ENCODE measurements at regions not wholly inside any gene's neighbourhood (a gene's known extent, or its start where the extent isn't known, plus 50 kb on each side); places are given as distances from the start of the nearest gene placed in this dataset.

DNA sequence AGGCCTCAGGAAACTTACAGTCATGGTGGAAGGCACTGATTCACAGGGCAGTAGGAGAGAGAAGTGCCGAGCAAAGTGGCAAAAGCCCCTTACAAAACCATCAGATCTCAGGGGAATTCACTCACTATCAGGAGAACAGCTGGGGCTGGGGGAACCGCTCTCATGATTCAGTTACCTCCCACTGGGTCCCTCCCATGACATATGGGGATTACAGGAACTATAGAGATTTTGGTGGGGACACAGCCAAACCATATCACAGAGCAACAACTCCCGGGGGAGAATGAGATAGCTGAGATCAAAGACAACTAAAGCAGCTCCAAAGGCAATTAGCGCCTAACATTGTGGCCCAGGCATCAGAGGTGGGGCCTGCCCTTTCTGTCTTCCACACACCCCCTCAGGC, 85.4 kb upstream of the VOPP1 start (continued):
- TF ChIP-seq, protein P1, sequence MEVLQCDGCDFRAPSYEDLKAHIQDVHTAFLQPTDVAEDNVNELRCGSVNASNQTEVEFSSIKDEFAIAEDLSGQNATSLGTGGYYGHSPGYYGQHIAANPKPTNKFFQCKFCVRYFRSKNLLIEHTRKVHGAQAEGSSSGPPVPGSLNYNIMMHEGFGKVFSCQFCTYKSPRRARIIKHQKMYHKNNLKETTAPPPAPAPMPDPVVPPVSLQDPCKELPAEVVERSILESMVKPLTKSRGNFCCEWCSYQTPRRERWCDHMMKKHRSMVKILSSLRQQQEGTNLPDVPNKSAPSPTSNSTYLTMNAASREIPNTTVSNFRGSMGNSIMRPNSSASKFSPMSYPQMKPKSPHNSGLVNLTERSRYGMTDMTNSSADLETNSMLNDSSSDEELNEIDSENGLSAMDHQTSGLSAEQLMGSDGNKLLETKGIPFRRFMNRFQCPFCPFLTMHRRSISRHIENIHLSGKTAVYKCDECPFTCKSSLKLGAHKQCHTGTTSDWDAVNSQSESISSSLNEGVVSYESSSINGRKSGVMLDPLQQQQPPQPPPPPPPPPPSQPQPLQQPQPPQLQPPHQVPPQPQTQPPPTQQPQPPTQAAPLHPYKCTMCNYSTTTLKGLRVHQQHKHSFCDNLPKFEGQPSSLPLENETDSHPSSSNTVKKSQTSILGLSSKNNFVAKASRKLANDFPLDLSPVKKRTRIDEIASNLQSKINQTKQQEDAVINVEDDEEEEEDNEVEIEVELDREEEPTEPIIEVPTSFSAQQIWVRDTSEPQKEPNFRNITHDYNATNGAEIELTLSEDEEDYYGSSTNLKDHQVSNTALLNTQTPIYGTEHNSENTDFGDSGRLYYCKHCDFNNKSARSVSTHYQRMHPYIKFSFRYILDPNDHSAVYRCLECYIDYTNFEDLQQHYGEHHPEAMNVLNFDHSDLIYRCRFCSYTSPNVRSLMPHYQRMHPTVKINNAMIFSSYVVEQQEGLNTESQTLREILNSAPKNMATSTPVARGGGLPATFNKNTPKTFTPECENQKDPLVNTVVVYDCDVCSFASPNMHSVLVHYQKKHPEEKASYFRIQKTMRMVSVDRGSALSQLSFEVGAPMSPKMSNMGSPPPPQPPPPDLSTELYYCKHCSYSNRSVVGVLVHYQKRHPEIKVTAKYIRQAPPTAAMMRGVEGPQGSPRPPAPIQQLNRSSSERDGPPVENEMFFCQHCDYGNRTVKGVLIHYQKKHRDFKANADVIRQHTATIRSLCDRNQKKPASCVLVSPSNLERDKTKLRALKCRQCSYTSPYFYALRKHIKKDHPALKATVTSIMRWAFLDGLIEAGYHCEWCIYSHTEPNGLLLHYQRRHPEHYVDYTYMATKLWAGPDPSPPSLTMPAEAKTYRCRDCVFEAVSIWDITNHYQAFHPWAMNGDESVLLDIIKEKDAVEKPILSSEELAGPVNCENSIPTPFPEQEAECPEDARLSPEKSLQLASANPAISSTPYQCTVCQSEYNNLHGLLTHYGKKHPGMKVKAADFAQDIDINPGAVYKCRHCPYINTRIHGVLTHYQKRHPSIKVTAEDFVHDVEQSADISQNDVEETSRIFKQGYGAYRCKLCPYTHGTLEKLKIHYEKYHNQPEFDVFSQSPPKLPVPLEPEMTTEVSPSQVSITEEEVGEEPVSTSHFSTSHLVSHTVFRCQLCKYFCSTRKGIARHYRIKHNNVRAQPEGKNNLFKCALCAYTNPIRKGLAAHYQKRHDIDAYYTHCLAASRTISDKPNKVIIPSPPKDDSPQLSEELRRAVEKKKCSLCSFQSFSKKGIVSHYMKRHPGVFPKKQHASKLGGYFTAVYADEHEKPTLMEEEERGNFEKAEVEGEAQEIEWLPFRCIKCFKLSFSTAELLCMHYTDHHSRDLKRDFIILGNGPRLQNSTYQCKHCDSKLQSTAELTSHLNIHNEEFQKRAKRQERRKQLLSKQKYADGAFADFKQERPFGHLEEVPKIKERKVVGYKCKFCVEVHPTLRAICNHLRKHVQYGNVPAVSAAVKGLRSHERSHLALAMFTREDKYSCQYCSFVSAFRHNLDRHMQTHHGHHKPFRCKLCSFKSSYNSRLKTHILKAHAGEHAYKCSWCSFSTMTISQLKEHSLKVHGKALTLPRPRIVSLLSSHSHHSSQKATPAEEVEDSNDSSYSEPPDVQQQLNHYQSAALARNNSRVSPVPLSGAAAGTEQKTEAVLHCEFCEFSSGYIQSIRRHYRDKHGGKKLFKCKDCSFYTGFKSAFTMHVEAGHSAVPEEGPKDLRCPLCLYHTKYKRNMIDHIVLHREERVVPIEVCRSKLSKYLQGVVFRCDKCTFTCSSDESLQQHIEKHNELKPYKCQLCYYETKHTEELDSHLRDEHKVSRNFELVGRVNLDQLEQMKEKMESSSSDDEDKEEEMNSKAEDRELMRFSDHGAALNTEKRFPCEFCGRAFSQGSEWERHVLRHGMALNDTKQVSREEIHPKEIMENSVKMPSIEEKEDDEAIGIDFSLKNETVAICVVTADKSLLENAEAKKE (CRISPR knock-in tag; IDR thresholded peaks at IDR 0.05), result no peak
- TF ChIP-seq, protein P2, sequence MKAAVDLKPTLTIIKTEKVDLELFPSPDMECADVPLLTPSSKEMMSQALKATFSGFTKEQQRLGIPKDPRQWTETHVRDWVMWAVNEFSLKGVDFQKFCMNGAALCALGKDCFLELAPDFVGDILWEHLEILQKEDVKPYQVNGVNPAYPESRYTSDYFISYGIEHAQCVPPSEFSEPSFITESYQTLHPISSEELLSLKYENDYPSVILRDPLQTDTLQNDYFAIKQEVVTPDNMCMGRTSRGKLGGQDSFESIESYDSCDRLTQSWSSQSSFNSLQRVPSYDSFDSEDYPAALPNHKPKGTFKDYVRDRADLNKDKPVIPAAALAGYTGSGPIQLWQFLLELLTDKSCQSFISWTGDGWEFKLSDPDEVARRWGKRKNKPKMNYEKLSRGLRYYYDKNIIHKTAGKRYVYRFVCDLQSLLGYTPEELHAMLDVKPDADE (IDR thresholded peaks at IDR 0.05), result no peak
- TF ChIP-seq EZH2phosphoT487 (IDR thresholded peaks at IDR 0.05; ENCODE audit: unreplicated experiment) (no peak), NANOG (IDR thresholded peaks at IDR 0.05; ENCODE audit: borderline replicate concordance) (no peak)

DNA sequence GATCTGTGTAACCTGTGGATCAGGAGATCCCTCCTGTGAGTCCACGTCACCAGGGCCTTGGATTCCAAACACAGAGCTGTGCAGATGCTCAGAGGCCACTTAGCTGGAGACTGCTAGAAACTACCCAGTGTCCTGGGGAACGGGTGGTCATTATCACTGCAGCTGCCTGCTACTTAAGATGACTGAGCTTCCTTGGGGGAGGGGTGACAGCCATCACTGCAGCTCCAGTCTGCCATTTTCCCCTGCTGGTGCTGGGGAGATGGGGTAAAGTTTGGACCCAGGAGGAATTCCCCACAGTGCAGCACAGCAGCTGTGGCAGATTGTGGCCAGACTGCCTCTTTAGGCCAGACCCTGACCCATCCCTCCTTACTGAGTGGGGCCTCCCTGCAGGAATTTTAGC, 78.8 kb upstream of the VOPP1 start:
- no peaks in the 10 kb centered on the region for H3K36me3 Mint-ChIP-seq (ENCODE audit: low read depth)
- H3K4me3 Mint-ChIP-seq, result no peak overlapping the region
- no peak for ATAC-seq
- no peaks in the 10 kb centered on the region for H3K9me3 Mint-ChIP-seq
- Histone ChIP-seq H3K4me1 (ENCODE audit: insufficient read depth) (no peaks in the 10 kb centered on the region), H3K36me3 (ENCODE audit: insufficient read depth) (no peaks in the 10 kb centered on the region), H2AFZ (peak overlapping the region; percentile 72), H3K9me2 (ENCODE audit: insufficient read depth) (no peaks in the 10 kb centered on the region; the same call in 1 of the 2 replicates), H3K4me2 (no peak overlapping the region), H3K4me3 (no peak overlapping the region), H3K79me2 (replicated peaks; ENCODE audit: insufficient read depth) (no peaks in the 10 kb centered on the region), H3K27me3 (ENCODE audit: insufficient read depth) (no peaks in the 10 kb centered on the region), H4K20me1 (replicated peaks; ENCODE audit: insufficient read depth) (no peaks in the 10 kb centered on the region), H3K27ac (ENCODE audit: low read depth) (no peak overlapping the region), H3F3A (replicated peaks; ENCODE audit: low read depth) (no peaks in the 10 kb centered on the region)
- H3K4me1 Mint-ChIP-seq, result peaks cover 3% of the 10 kb centered on the region; the same call in 1 of the 3 replicates
- H3K27me3 Mint-ChIP-seq (ENCODE audit: insufficient read depth, low read depth, poor library complexity), result no peaks in the 10 kb centered on the region
- DNase-seq (ENCODE audit: low spot score), result no peak
- no peak overlapping the region for H3K27ac Mint-ChIP-seq
- TF ChIP-seq STAT1 (IDR thresholded peaks at IDR 0.05; ENCODE audit: unreplicated experiment), result no peak
- TF ChIP-seq, protein P3, sequence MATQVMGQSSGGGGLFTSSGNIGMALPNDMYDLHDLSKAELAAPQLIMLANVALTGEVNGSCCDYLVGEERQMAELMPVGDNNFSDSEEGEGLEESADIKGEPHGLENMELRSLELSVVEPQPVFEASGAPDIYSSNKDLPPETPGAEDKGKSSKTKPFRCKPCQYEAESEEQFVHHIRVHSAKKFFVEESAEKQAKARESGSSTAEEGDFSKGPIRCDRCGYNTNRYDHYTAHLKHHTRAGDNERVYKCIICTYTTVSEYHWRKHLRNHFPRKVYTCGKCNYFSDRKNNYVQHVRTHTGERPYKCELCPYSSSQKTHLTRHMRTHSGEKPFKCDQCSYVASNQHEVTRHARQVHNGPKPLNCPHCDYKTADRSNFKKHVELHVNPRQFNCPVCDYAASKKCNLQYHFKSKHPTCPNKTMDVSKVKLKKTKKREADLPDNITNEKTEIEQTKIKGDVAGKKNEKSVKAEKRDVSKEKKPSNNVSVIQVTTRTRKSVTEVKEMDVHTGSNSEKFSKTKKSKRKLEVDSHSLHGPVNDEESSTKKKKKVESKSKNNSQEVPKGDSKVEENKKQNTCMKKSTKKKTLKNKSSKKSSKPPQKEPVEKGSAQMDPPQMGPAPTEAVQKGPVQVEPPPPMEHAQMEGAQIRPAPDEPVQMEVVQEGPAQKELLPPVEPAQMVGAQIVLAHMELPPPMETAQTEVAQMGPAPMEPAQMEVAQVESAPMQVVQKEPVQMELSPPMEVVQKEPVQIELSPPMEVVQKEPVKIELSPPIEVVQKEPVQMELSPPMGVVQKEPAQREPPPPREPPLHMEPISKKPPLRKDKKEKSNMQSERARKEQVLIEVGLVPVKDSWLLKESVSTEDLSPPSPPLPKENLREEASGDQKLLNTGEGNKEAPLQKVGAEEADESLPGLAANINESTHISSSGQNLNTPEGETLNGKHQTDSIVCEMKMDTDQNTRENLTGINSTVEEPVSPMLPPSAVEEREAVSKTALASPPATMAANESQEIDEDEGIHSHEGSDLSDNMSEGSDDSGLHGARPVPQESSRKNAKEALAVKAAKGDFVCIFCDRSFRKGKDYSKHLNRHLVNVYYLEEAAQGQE (IDR thresholded peaks at IDR 0.05; ENCODE audit: unreplicated experiment), result no peak

Data from GM23338 (cell line).